A673 (cell line): ENCODE measurements at regions not wholly inside any gene's neighbourhood (a gene's known extent, or its start where the extent isn't known, plus 50 kb on each side); places are given as distances from the start of the nearest gene placed in this dataset.

Source experiments
- EZH2 ChIP-seq: fragments of 200-600 bp; sonication (generic); IDR thresholded peaks from 2 replicates; pipeline ENCODE4 v1.6.1; 2017; ENCODE audit warnings: borderline replicate concordance, low read depth, mild to moderate bottlenecking, mixed read lengths, antibody characterized with exemption, low read length; ENCODE audit not compliant: poor library complexity, severe bottlenecking
- TF ChIP-seq, protein P1 (sequence below): fragments of 300-800, 200-600 bp; sonication (generic); conservative IDR thresholded peaks from 2 replicates; pipeline ENCODE4 v1.5.1; 2017; ENCODE audit warnings: low read depth, mild to moderate bottlenecking, antibody characterized with exemption, low read length, moderate library complexity, mixed read lengths

GRCh38 chr3:16075647-16076046 is 98.8 kb upstream of the GALNT15 start:
- TF ChIP-seq EZH2: no peak
- TF ChIP-seq, protein P1, sequence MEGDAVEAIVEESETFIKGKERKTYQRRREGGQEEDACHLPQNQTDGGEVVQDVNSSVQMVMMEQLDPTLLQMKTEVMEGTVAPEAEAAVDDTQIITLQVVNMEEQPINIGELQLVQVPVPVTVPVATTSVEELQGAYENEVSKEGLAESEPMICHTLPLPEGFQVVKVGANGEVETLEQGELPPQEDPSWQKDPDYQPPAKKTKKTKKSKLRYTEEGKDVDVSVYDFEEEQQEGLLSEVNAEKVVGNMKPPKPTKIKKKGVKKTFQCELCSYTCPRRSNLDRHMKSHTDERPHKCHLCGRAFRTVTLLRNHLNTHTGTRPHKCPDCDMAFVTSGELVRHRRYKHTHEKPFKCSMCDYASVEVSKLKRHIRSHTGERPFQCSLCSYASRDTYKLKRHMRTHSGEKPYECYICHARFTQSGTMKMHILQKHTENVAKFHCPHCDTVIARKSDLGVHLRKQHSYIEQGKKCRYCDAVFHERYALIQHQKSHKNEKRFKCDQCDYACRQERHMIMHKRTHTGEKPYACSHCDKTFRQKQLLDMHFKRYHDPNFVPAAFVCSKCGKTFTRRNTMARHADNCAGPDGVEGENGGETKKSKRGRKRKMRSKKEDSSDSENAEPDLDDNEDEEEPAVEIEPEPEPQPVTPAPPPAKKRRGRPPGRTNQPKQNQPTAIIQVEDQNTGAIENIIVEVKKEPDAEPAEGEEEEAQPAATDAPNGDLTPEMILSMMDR: no peak
